Pons (tissue), 1 donor: ENCODE measurements at regions not wholly inside any gene's neighbourhood (a gene's known extent, or its start where the extent isn't known, plus 50 kb on each side); places are given as distances from the start of the nearest gene placed in this dataset.
"Not testable (repeated sequence)": the region's sequence is repeated elsewhere in the genome, so short reads cannot be mapped to it uniquely, and the experiment has no call there.

Experiments
- DNase-seq: peaks from one replicate; pipeline ENCODE4 v3.0.0-alpha.2; 2016; ENCODE audit warnings: low spot score

- DNase-seq = no peak
Measured at GRCh38 chr2:234898534-234899053, 53.2 kb upstream of the SH3BP4 start.

GRCh38 chr2:234888442-234888841 is 63.4 kb upstream of the SH3BP4 start:
- DNase-seq = not testable (repeated sequence)

GRCh38 chr2:234887195-234887594 is 64.6 kb upstream of the SH3BP4 start:
- no peak for DNase-seq

DNA sequence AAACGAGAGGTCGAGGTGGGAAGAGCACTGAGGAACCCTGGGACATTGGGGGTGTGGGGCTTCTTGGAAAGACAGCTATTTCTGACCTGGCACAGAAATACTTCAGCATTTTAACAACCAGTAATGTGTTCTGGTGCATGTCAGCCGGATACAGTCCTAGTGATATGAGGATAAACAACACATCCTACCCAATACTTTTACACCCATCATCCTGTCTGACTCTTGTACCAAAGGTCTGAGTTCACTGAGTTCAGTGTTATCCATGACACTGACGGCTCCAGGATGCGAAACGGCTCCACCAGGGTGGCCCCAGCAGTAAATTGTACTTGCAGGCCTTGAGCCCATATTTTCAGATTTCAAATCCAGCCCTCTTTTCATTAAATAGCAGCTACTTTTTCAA is 65.9 kb upstream of the SH3BP4 start:
- DNase-seq = no peak

GRCh38 chr2:234885118-234885517 is 66.7 kb upstream of the SH3BP4 start:
- no peak for DNase-seq

DNA sequence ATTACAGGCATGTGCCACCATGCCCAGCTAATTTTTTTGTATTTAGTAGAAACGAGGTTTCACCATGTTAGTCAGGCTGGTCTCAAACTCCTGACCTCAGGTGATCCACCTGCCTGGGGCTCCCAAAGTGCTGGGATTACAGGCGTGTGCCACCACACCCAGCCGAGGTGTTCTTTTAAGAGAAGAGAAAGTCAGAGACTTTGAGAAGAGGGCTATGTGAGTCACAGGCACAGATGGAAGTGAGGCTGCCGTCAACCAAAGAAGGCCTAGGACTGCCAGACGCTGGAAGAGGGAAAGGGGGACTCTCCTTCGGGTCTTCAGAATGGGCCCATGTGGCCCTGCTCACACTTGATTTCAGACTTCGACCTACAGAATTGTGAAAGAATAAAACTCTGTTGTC is 67.2 kb upstream of the SH3BP4 start:
- no peak for DNase-seq

- DNase-seq = peak; percentile 97
Measured at GRCh38 chr2:234881413-234882241, 70.2 kb upstream of the SH3BP4 start.

DNA sequence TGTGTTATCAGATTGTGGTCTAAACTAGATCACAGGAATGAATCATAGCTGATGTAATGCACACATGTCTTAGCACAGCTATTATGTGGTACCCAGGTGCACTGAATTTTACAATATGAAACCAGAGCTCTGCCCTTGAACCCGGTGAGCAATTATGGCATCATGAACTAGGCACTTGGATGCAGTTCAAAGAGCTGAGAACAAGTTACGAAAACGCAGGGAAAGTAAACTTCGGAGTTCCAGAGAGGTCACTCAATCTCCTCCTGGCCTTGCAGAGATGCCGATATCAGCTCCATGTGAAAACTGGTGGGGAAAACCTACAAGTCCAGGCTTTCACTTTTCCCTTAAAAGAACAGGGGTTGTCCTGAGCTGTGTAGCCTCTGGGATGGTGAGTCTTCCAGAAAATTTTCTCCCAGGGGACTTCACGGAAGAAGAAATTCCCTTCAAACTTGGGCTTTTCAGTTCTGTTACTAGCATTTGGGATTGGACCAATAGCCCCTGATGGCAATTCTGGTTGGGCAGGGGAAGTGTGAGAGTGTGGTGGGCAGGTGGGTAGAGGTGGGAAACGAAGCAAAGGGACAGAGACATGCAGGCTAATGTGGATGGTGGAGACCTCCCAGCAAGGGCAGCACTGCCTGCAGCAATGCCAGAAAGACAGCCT is 71.1 kb upstream of the SH3BP4 start:
- no peak for DNase-seq

- no peak for DNase-seq
Measured at GRCh38 chr2:234879671-234880455, 72.0 kb upstream of the SH3BP4 start.

- DNase-seq = not testable (repeated sequence)
Measured at GRCh38 chr2:234876621-234877020, 75.2 kb upstream of the SH3BP4 start.

DNA sequence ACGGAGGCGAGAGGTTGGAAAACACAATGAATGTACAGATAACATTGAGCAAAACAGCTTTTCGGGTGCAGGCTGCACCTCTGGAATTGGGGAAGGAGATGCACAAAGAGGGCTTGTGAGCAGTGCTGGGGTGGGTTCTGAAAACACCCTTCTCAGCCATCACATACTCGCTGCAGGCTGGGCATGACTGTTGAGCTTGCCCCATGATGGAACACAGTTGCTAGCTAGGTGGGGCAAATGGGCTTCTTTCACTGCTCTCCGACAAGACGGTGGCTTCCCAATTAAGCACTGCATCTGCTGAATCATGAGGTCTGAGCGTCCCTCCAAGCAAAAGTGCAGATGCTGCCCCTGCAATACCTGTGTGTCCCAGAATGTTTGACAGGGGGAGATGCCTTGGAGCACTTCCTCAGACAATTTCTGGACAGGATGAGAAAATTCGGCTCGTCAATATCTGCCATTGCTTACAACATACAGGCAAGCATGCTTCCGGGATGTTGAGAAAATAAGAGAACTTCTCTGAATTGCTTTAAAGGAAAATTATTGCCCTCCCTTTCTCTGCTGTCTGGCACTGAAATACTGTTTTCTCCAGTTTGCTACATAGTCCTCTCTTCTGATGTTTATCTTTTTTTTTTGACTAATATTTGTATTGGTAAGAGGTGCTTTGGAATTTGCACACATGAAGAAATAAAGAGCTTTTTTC is 77.3 kb upstream of the SH3BP4 start:
- DNase-seq = no peak

DNA sequence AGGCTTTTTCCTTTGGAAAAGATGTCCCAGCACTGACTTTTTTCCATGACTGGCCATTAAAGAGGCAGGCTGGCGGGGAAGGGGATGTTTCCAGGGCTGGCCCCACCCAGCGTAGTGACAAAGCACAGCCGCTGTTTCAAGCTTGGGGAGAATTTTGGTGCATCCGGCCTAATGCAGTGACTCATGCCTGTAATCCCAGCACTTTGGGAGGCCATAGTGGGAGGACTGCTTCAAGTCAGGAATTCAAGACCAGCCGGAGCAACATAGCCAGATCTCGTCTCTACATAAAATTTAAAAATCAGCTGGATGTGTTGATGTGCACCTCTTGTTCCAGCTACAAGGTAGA is 78.0 kb upstream of the SH3BP4 start:
- DNase-seq = no peak

GRCh38 chr2:234873103-234873827 is 78.6 kb upstream of the SH3BP4 start:
- DNase-seq = no peak

GRCh38 chr2:234869969-234870368 is 81.8 kb upstream of the SH3BP4 start:
- DNase-seq = no peak

- DNase-seq = no peak
Measured at GRCh38 chr2:234869164-234869563, 82.7 kb upstream of the SH3BP4 start.

- no peak for DNase-seq
Measured at GRCh38 chr2:234867882-234868285, 83.9 kb upstream of the SH3BP4 start.

GRCh38 chr2:234865586-234865985 is 86.2 kb upstream of the SH3BP4 start:
- no peak for DNase-seq

GRCh38 chr2:234865040-234865439 is 86.8 kb upstream of the SH3BP4 start:
- DNase-seq = no peak

DNA sequence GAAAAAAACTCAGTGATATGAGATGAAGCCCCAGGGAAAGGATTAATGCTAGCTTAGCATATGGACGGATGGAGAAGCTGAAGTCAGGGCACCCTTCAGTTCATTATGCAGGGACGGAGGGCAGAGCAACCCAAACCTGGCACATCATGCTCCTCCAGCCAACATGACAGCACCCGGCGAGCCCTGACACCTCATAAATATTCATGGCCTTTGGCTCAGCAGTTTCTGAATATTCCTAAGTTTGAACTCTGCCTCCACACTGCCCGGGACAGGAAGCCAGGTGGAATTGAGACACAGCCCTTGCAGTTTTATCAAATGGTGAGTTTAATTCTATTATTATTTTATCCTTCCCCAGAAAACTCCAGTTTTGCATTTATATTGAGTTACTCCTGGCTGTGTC is 87.3 kb upstream of the SH3BP4 start:
- DNase-seq = no peak

- peak; percentile 77 for DNase-seq
Measured at GRCh38 chr2:234863043-234863934, 88.5 kb upstream of the SH3BP4 start.
